GM12878 (cell line): ENCODE measurements at regions not wholly inside any gene's neighbourhood (a gene's known extent, or its start where the extent isn't known, plus 50 kb on each side); places are given as distances from the start of the nearest gene placed in this dataset.

ENCODE experiments used
- ATAC-seq: fragments of 200-7000 bp; cut with Tn5 transposase; 3 replicates; pipeline ENCODE4 v1.9.1; 2020; ENCODE audit warnings: mild to moderate bottlenecking, moderate library complexity
- BruUV-seq: library from RNA; stranded (reverse); fragments of 400-500 nt; replicated peaks from 2 replicates; lab custom pipeline; 2021; lab: Mats Ljungman, UMichigan
- CTCF ChIA-PET: fragments of 300-600 bp; sonication (Branson Sonifier 250); formaldehyde crosslinking; extraction: SDS; loops from one replicate; lab custom pipeline; 2021; ENCODE audit warnings: inconsistent platforms; lab: Yijun Ruan, JAX
- POLR2A ChIA-PET: fragments of 350-600 bp; formaldehyde crosslinking; extraction: SDS; loops from one replicate; lab custom pipeline; 2021; ENCODE audit warnings: inconsistent platforms; lab: Charles Lee
- RAD21 ChIA-PET: fragments of 300-600 bp; sonication (Branson Sonifier 250); formaldehyde crosslinking; loops from one replicate; lab custom pipeline; 2023; ENCODE audit warnings: antibody characterized with exemption; ENCODE audit not compliant: unreplicated experiment; lab: Charles Lee
- SMC1A ChIA-PET: fragments of 300-600 bp; sonication (Branson Sonifier 250); formaldehyde crosslinking; loops from one replicate; lab custom pipeline; 2023; ENCODE audit not compliant: unreplicated experiment, uncharacterized antibody; lab: Charles Lee
- DNase-seq: peaks from one replicate; pipeline ENCODE4 v3.0.0-alpha.2; 2011; ENCODE audit warnings: low read depth, low spot score
- FAIRE-seq: peaks from 3 replicates; lab custom pipeline; 2011; peaks lifted over from hg19 to GRCh38; lab: Jason Lieb, UNC
- H2AFZ ChIP-seq: 2 replicates; pipeline ENCODE4 v1.6.0; 2011; ENCODE audit warnings: low read depth, low read length, control low read depth; ENCODE audit not compliant: control insufficient read depth
- H3K27ac ChIP-seq: 2 replicates; pipeline ENCODE4 v1.5.1; 2011; ENCODE audit warnings: control low read depth; ENCODE audit not compliant: control insufficient read depth, insufficient read depth
- H3K27me3 ChIP-seq, 2 experiments: replicated peaks in 1 of 2; 2 replicates each; pipeline versions ENCODE4 v1.6.0 to v1.6.1; 2011; ENCODE audit warnings: low read length in 1 of 2; ENCODE audit not compliant: control insufficient read depth in 2 of 2, insufficient read depth in 2 of 2
- H3K36me3 ChIP-seq, 2 experiments: 2 replicates each; pipeline ENCODE4 v1.5.1; 2011; ENCODE audit warnings: low read length in 1 of 2; ENCODE audit not compliant: control insufficient read depth in 2 of 2, insufficient read depth in 2 of 2
- H3K4me1 ChIP-seq: 2 replicates; pipeline ENCODE4 v1.6.1; 2011; ENCODE audit warnings: mild to moderate bottlenecking, low read length, moderate library complexity, mixed read lengths; ENCODE audit not compliant: control insufficient read depth, insufficient read depth
- H3K4me2 ChIP-seq: 2 replicates; pipeline ENCODE4 v1.6.0; 2011; ENCODE audit warnings: control low read depth; ENCODE audit not compliant: control insufficient read depth, insufficient read depth
- H3K4me3 ChIP-seq: fragments of 200-600 bp; sonication (generic); 2 replicates; pipeline ENCODE4 v1.5.1; 2016
- H3K79me2 ChIP-seq: 2 replicates; pipeline ENCODE4 v1.6.0; 2011; ENCODE audit warnings: low read length; ENCODE audit not compliant: control insufficient read depth, insufficient read depth
- H3K9ac ChIP-seq: 2 replicates; pipeline ENCODE4 v1.8.0; 2011; ENCODE audit warnings: low read length, control low read depth, mixed read lengths; ENCODE audit not compliant: control insufficient read depth, insufficient read depth
- H3K9me3 ChIP-seq: replicated peaks from 3 replicates; pipeline ENCODE4 v1.5.1; 2011; ENCODE audit warnings: mild to moderate bottlenecking, low read length; ENCODE audit not compliant: control insufficient read depth, insufficient read depth
- H4K20me1 ChIP-seq: 2 replicates; pipeline ENCODE4 v1.6.0; 2011; ENCODE audit not compliant: control insufficient read depth, insufficient read depth
- BACH1 ChIP-seq: fragments of 450-650 bp; IDR thresholded peaks from 2 replicates; pipeline ENCODE4 v1.6.1; 2017; ENCODE audit warnings: mild to moderate bottlenecking, borderline replicate concordance
- MTA2 ChIP-seq: fragments of 450-650 bp; IDR thresholded peaks from 2 replicates; pipeline ENCODE4 v1.6.1; 2016; ENCODE audit warnings: low read depth, mild to moderate bottlenecking, moderate library complexity
- SPI1 ChIP-seq: IDR thresholded peaks from 2 replicates; pipeline ENCODE4 v1.6.1; 2011; ENCODE audit warnings: low read depth, mild to moderate bottlenecking, low read length, moderate library complexity, borderline replicate concordance; ENCODE audit not compliant: insufficient read depth
- TCF7 ChIP-seq: IDR thresholded peaks from 2 replicates; pipeline ENCODE4 v1.6.1; 2014; ENCODE audit warnings: antibody characterized with exemption, borderline replicate concordance
- ZZZ3 ChIP-seq: IDR thresholded peaks from 2 replicates; pipeline ENCODE4 v1.6.1; 2011; ENCODE audit warnings: low read depth; ENCODE audit not compliant: control insufficient read depth, insufficient read length
- WGBS: methylation state at CpG from one replicate; pipeline ENCODE4 v1.1.6; 2016; ENCODE audit warnings: low lambda C conversion rate; ENCODE audit not compliant: insufficient replicate concordance, insufficient coverage; ENCODE audit errors: missing lambda C conversion rate; 5-methylcytosine and 5-hydroxymethylcytosine counted together
- in situ Hi-C: fragments of 300-500 bp; cut with MboI; formaldehyde crosslinking; loops from 9 replicates; pipeline ENCODE4 v1.14.3; 2018; ENCODE audit warnings: mixed read lengths
- intact Hi-C: fragments of 100-400 bp; cut with micrococcal nuclease; formaldehyde crosslinking; loops from one replicate; pipeline ENCODE4 v1.14.2; 2022; ENCODE audit not compliant: unreplicated experiment
- TF ChIP-seq, protein P1 (sequence below): fragments of 450-650 bp; IDR thresholded peaks from 2 replicates; pipeline ENCODE4 v1.6.1; 2017; ENCODE audit warnings: mild to moderate bottlenecking, moderate library complexity

DNA sequence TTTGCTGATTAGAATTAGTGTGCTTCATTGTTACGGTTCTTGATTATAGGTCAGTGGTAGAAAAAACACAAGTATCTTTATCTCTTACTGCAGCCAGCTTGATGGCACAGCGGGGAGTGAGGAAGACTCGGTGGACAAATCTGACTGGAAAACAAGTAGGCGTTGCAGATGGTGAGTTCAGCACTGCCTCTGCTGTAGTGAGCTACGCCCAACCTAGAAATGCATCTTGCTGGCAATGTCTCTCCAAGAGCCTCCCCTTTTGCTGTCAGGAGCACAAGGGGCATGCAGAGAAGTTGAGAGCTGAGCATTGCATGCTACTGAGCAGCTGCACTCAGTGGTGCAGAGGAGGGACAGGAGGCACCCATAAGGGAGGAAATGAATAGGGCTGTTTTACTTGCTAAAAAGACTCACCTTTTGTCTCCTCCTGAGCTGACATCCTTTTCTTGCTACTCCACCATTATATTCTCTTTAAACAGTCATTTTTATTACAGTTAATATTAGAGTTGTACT lies 977.3 kb upstream of the ACVR2A start:
- Histone ChIP-seq H3K4me2 (no peak overlapping the region), H3K9me3 (no peaks in the 10 kb centered on the region), H2AFZ (no peak overlapping the region), H3K4me3 (no peak overlapping the region), H3K27ac (no peak overlapping the region), H3K79me2 (no peaks in the 10 kb centered on the region), H3K36me3 (no peaks in the 10 kb centered on the region), H4K20me1 (no peaks in the 10 kb centered on the region), H3K4me1 (no peaks in the 10 kb centered on the region), H3K27me3 (no peaks in the 10 kb centered on the region), H3K9ac (no peak overlapping the region)
- DNase-seq (no peak), FAIRE-seq (no peak), ATAC-seq (peak; percentile 59)
- TF ChIP-seq BACH1 (no peak), SPI1 (no peak), MTA2 (no peak), TCF7 (no peak), ZZZ3 (no peak)
- intact Hi-C loops, result no loop called here
- RAD21 ChIA-PET, result interaction anchor here (0.7 to 0.9 kb wide), 2 partner anchors 11 to 15 kb away, joined by 3 read pairs; no protein-coding TSS in a partner anchor
- no TSS peak for BruUV-seq
- in situ Hi-C loops, result no loop called here
- CTCF ChIA-PET, result interaction anchor here (0.6 to 0.7 kb wide), 2 partner anchors 11 to 41 kb away, joined by 3 to 4 read pairs; no protein-coding TSS in a partner anchor
- POLR2A ChIA-PET, result no interaction called here
- WGBS, result 61% methylated on average over 5 of the region's 5 CpGs
- SMC1A ChIA-PET, result interaction anchor here (1.4 to 3.0 kb wide), 3 partner anchors 10 to 34 kb away, joined by 5 to 20 read pairs (median 9); no protein-coding TSS in a partner anchor

DNA sequence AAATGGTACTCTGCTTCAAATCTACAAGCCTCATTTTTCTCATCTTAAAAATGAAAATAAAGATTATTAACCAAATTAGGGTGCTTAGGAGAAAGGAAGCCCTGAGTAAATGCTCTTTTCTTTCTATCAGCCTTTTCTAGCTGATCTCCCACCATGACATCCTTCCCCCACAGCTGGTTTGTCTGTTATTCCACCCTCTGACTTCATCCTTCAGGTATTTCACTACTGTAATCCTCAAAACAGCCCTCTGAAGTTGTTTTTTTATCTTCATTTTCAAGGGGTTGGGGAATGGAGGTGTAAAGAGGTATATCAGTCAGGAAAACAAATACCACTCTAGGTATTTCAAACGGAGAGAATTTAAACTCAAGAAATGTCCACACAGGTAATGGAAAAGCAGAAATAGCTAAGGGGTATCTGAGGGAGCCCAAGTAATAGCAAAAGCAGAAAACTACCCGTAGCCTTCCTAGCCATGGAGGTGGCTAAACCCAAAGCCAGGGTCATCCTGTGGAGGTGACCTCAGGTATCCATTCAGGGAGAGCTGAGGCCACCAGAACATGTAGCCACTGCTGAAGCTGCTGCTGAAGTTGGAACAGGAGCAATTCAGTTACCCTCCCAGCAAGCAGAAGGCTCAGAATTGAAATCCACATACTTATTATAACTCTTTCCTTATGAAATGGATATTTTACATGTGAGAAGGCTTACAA lies 990.9 kb upstream of the ACVR2A start:
- Histone ChIP-seq H3K4me2 (no peak overlapping the region), H3K9ac (no peak overlapping the region), H2AFZ (no peak overlapping the region), H3K4me3 (no peak overlapping the region), H3K9me3 (no peaks in the 10 kb centered on the region), H3K79me2 (no peaks in the 10 kb centered on the region), H3K27me3 (no peaks in the 10 kb centered on the region; a peak in 1 of 4 replicates), H3K36me3 (no peaks in the 10 kb centered on the region), H3K4me1 (no peaks in the 10 kb centered on the region), H3K27ac (no peak overlapping the region), H4K20me1 (no peaks in the 10 kb centered on the region)
- BruUV-seq, result no TSS peak
- in situ Hi-C loops, result no loop called here
- no peak for DNase-seq
- no peak for ATAC-seq
- intact Hi-C loops, result no loop called here
- no peak for FAIRE-seq
- ChIA-PET POLR2A (interaction anchor here (0.7 kb wide), 1 partner anchor 61 kb away, joined by 3 read pairs; no protein-coding TSS in a partner anchor), CTCF (no interaction called here), SMC1A (interaction anchor here (0.8 to 1.2 kb wide), 4 partner anchors 14 to 45 kb away, joined by 3 to 4 read pairs (median 3); no protein-coding TSS in a partner anchor), RAD21 (no interaction called here)
- 0% methylated on average over 2 of the region's 2 CpGs for WGBS
- TF ChIP-seq, protein P1, sequence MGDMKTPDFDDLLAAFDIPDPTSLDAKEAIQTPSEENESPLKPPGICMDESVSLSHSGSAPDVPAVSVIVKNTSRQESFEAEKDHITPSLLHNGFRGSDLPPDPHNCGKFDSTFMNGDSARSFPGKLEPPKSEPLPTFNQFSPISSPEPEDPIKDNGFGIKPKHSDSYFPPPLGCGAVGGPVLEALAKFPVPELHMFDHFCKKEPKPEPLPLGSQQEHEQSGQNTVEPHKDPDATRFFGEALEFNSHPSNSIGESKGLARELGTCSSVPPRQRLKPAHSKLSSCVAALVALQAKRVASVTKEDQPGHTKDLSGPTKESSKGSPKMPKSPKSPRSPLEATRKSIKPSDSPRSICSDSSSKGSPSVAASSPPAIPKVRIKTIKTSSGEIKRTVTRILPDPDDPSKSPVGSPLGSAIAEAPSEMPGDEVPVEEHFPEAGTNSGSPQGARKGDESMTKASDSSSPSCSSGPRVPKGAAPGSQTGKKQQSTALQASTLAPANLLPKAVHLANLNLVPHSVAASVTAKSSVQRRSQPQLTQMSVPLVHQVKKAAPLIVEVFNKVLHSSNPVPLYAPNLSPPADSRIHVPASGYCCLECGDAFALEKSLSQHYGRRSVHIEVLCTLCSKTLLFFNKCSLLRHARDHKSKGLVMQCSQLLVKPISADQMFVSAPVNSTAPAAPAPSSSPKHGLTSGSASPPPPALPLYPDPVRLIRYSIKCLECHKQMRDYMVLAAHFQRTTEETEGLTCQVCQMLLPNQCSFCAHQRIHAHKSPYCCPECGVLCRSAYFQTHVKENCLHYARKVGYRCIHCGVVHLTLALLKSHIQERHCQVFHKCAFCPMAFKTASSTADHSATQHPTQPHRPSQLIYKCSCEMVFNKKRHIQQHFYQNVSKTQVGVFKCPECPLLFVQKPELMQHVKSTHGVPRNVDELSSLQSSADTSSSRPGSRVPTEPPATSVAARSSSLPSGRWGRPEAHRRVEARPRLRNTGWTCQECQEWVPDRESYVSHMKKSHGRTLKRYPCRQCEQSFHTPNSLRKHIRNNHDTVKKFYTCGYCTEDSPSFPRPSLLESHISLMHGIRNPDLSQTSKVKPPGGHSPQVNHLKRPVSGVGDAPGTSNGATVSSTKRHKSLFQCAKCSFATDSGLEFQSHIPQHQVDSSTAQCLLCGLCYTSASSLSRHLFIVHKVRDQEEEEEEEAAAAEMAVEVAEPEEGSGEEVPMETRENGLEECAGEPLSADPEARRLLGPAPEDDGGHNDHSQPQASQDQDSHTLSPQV, result no peak
